K562 (cell line): ENCODE measurements at regions not wholly inside any gene's neighbourhood (a gene's known extent, or its start where the extent isn't known, plus 50 kb on each side); places are given as distances from the start of the nearest gene placed in this dataset.

Experiments used
- CTCF ChIP-seq, 3 experiments: IDR thresholded peaks in 2 of 3; conservative IDR thresholded peaks in 1 of 3; 2 replicates each; pipeline ENCODE4 v1.5.1; 2011 to 2012; ENCODE audit warnings: low read length in 3 of 3, mild to moderate bottlenecking in 3 of 3, control low read depth in 2 of 3, improper control_type of control experiment in 1 of 3, inconsistent platforms in 1 of 3, low read depth in 1 of 3, mixed read lengths in 1 of 3, moderate library complexity in 1 of 3; ENCODE audit not compliant: insufficient read depth in 2 of 3
- ELF4 ChIP-seq: fragments of 450-650 bp; formaldehyde crosslinking; IDR thresholded peaks from 2 replicates; pipeline ENCODE4 v1.4.0; 2022; ENCODE audit warnings: missing genetic modification characterization
- EWSR1 ChIP-seq: fragments of 450-650 bp; IDR thresholded peaks from 2 replicates; pipeline ENCODE4 v1.6.1; 2018; ENCODE audit warnings: borderline replicate concordance, mild to moderate bottlenecking, low read depth, moderate library complexity; ENCODE audit not compliant: partially characterized antibody
- HMGXB4 ChIP-seq: sonication (generic); formaldehyde crosslinking; IDR thresholded peaks from 2 replicates; pipeline ENCODE4 v1.8.1; 2023; ENCODE audit warnings: mild to moderate bottlenecking, missing genetic modification reagents
- MNT ChIP-seq, 2 experiments: fragments of 450-650 bp; conservative IDR thresholded peaks; 2 replicates each; pipeline ENCODE4 v1.6.1; 2017; ENCODE audit warnings: mild to moderate bottlenecking in 2 of 2, moderate library complexity in 2 of 2
- NFIC ChIP-seq: fragments of 450-650 bp; IDR thresholded peaks from 2 replicates; pipeline ENCODE4 v1.6.1; 2017; ENCODE audit warnings: mild to moderate bottlenecking, inconsistent platforms
- PHF8 ChIP-seq: fragments of 200-600 bp; sonication (generic); IDR thresholded peaks from 2 replicates; pipeline ENCODE4 v1.6.1; 2012; ENCODE audit warnings: mixed run types, mild to moderate bottlenecking, inconsistent platforms, low read length, moderate library complexity, borderline replicate concordance
- ZNF121 ChIP-seq: sonication (generic); formaldehyde crosslinking; conservative IDR thresholded peaks from 2 replicates; pipeline ENCODE4 v1.8.0; 2022; ENCODE audit warnings: missing genetic modification reagents
- ZNF384 ChIP-seq: IDR thresholded peaks from 2 replicates; pipeline ENCODE4 v1.6.1; 2012; ENCODE audit warnings: low read depth, low read length, improper control_type of control experiment

GRCh38 chr13:34589581-34589980, 352.5 kb upstream of the NBEA start:
- TF ChIP-seq ELF4 (CRISPR knock-in tag) (no peak), ZNF384 (no peak), EWSR1 (no peak), MNT (conservative IDR thresholded peaks at IDR 0.05) (no peak), HMGXB4 (no peak), CTCF (IDR thresholded peaks at IDR 0.05 in 2 of 3, conservative IDR thresholded peaks at IDR 0.05 in 1 of 3; ENCODE audit: insufficient read depth in 2 of 3, low read depth in 1 of 3, low read length in 3 of 3) (no peak), PHF8 (no peak), NFIC (no peak), ZNF121 (CRISPR knock-in tag) (no peak)
